ENCODE measurements at regions not wholly inside any gene's neighbourhood (a gene's known extent, or its start where the extent isn't known, plus 50 kb on each side); places are given as distances from the start of the nearest gene placed in this dataset.
"Not testable (repeated sequence)": the region's sequence is repeated elsewhere in the genome, so short reads cannot be mapped to it uniquely, and the experiment has no call there.

- DNase-seq (ENCODE audit: low spot score), result no peak
These were observed 94.1 kb downstream of the PHETA1 start for GRCh38 chr12:111274777-111275176.

GRCh38 chr12:111271674-111272418 is 97.0 kb downstream of the PHETA1 start:
- DNase-seq (ENCODE audit: low spot score), result no peak

GRCh38 chr12:111270774-111271173 is 98.1 kb downstream of the PHETA1 start:
- no peak for DNase-seq (ENCODE audit: low spot score)

- DNase-seq (ENCODE audit: low spot score), result no peak
These were observed 98.7 kb downstream of the PHETA1 start for GRCh38 chr12:111270239-111270638.

GRCh38 chr12:111269718-111270117 is 99.2 kb downstream of the PHETA1 start:
- no peak for DNase-seq (ENCODE audit: low spot score)

- no peak for DNase-seq (ENCODE audit: low spot score)
These were observed 99.9 kb downstream of the PHETA1 start for GRCh38 chr12:111268738-111269572.

- DNase-seq (ENCODE audit: low spot score), result no peak
These were observed 101.8 kb downstream of the PHETA1 start for GRCh38 chr12:111267144-111267543.

- no peak for DNase-seq (ENCODE audit: low spot score)
These were observed 106.8 kb downstream of the PHETA1 start for GRCh38 chr12:111261911-111262676.

- DNase-seq (ENCODE audit: low spot score), result no peak
These were observed 108.2 kb downstream of the PHETA1 start for GRCh38 chr12:111260732-111261131.

GRCh38 chr12:111259231-111259630 is 109.7 kb downstream of the PHETA1 start:
- no peak for DNase-seq (ENCODE audit: low spot score)

- DNase-seq (ENCODE audit: low spot score), result not testable (repeated sequence)
These were observed 110.8 kb downstream of the PHETA1 start for GRCh38 chr12:111258081-111258480.

GRCh38 chr12:111257435-111257902 is 111.4 kb downstream of the PHETA1 start:
- no peak for DNase-seq (ENCODE audit: low spot score)

- DNase-seq (ENCODE audit: low spot score), result no peak
These were observed 112.1 kb downstream of the PHETA1 start for GRCh38 chr12:111256629-111257434.

- no peak for DNase-seq (ENCODE audit: low spot score)
These were observed 113.6 kb downstream of the PHETA1 start for GRCh38 chr12:111255261-111255660.

GRCh38 chr12:111254106-111254505 is 114.8 kb downstream of the PHETA1 start:
- DNase-seq (ENCODE audit: low spot score), result no peak

GRCh38 chr12:111253213-111253612 is 115.7 kb downstream of the PHETA1 start:
- DNase-seq (ENCODE audit: low spot score), result no peak

- no peak for DNase-seq (ENCODE audit: low spot score)
These were observed 117.1 kb downstream of the PHETA1 start for GRCh38 chr12:111251787-111252186.

GRCh38 chr12:111251058-111251730 is 117.7 kb downstream of the PHETA1 start:
- no peak for DNase-seq (ENCODE audit: low spot score)

- DNase-seq (ENCODE audit: low spot score), result no peak
These were observed 118.5 kb downstream of the PHETA1 start for GRCh38 chr12:111250251-111250881.

- DNase-seq (ENCODE audit: low spot score), result no peak
These were observed 119.1 kb downstream of the PHETA1 start for GRCh38 chr12:111249757-111250156.

All from HT-29 (cell line).